H1 (cell line): ENCODE measurements at regions not wholly inside any gene's neighbourhood (a gene's known extent, or its start where the extent isn't known, plus 50 kb on each side); places are given as distances from the start of the nearest gene placed in this dataset.

Source experiments
- CTCF ChIA-PET: fragments of 300-600 bp; sonication (Branson Sonifier 250); formaldehyde crosslinking; loops from one replicate; lab custom pipeline; 2021; ENCODE audit not compliant: partially characterized antibody; lab: Charles Lee
- POLR2A ChIA-PET: fragments of 300-600 bp; sonication (Branson Sonifier 250); formaldehyde crosslinking; loops from one replicate; lab custom pipeline; 2021; ENCODE audit warnings: inconsistent platforms; ENCODE audit not compliant: partially characterized antibody; lab: Charles Lee
- DNase-seq, 2 experiments: peaks; one replicate each; pipeline versions ENCODE4 v3.0.0 to v3.0.0-alpha.2; 2010 to 2022; ENCODE audit warnings: low spot score in 2 of 2, low read depth in 1 of 2, mixed read lengths in 1 of 2
- FAIRE-seq: peaks from 2 replicates; lab custom pipeline; 2011; peaks lifted over from hg19 to GRCh38; lab: Jason Lieb, UNC
- H2AFZ ChIP-seq: 2 replicates; pipeline ENCODE4 v1.8.1; 2012; ENCODE audit warnings: low read length, inconsistent platforms
- H2AK5ac ChIP-seq: 2 replicates; pipeline ENCODE4 v1.6.1; 2013; ENCODE audit warnings: low read depth, low read length
- H2BK120ac ChIP-seq: replicated peaks from 2 replicates; pipeline ENCODE3; 2013; ENCODE audit warnings: low read depth, low read length, inconsistent platforms
- H2BK12ac ChIP-seq: 2 replicates; pipeline ENCODE4 v1.6.1; 2013; ENCODE audit warnings: low read depth, low read length
- H2BK15ac ChIP-seq: 2 replicates; pipeline ENCODE4 v1.6.1; 2013; ENCODE audit warnings: low read length
- H2BK20ac ChIP-seq: 2 replicates; pipeline ENCODE4 v1.6.1; 2013; ENCODE audit warnings: low read length
- H2BK5ac ChIP-seq: 2 replicates; pipeline ENCODE4 v1.6.1; 2013; ENCODE audit warnings: low read depth, low read length
- H3K14ac ChIP-seq: 2 replicates; pipeline ENCODE4 v1.6.1; 2013; ENCODE audit warnings: inconsistent platforms; ENCODE audit not compliant: insufficient read length
- H3K18ac ChIP-seq: 2 replicates; pipeline ENCODE4 v1.6.1; 2013; ENCODE audit warnings: low read length; ENCODE audit errors: extremely low read depth
- H3K23ac ChIP-seq: 2 replicates; pipeline ENCODE4 v1.6.1; 2013; ENCODE audit warnings: inconsistent platforms; ENCODE audit not compliant: insufficient read length
- H3K23me2 ChIP-seq: 2 replicates; pipeline ENCODE4 v1.6.1; 2013; ENCODE audit warnings: low read depth, low read length
- H3K27ac ChIP-seq: 2 replicates; pipeline ENCODE4 v1.6.1; 2011; ENCODE audit warnings: low read depth, low read length, inconsistent platforms
- H3K27me3 ChIP-seq, 4 experiments: replicated peaks in 1 of 4; 1 replicate in 1 of 4; 2 replicates in 3 of 4; pipeline versions ENCODE4 v1.6.1 to v1.8.1; 2011 to 2013; ENCODE audit warnings: low read length in 3 of 4, mild to moderate bottlenecking in 3 of 4, inconsistent platforms in 2 of 4, mixed read lengths in 2 of 4, moderate library complexity in 1 of 4; ENCODE audit not compliant: control insufficient read depth in 3 of 4, insufficient read depth in 3 of 4; ENCODE audit errors: extremely low read depth in 1 of 4
- H3K36me3 ChIP-seq, 4 experiments: 2 replicates each; pipeline versions ENCODE4 v1.6.1 to v1.8.1; 2011 to 2013; ENCODE audit warnings: mild to moderate bottlenecking in 4 of 4, low read length in 3 of 4, moderate library complexity in 2 of 4, control low read depth in 1 of 4, inconsistent platforms in 1 of 4; ENCODE audit not compliant: insufficient read depth in 4 of 4, control insufficient read depth in 2 of 4
- H3K4ac ChIP-seq: replicated peaks from 2 replicates; pipeline ENCODE3; 2013; ENCODE audit warnings: low read length, low read depth, mixed read lengths, inconsistent platforms; ENCODE audit not compliant: insufficient read length
- H3K4me1 ChIP-seq, 4 experiments: replicated peaks in 1 of 4; 1 replicate in 1 of 4; 2 replicates in 3 of 4; pipeline versions ENCODE4 v1.6.1 to v1.8.1; 2011 to 2013; ENCODE audit warnings: low read length in 3 of 4, inconsistent platforms in 2 of 4, mixed read lengths in 1 of 4; ENCODE audit not compliant: insufficient read depth in 4 of 4, control insufficient read depth in 3 of 4
- H3K4me2 ChIP-seq, 2 experiments: 2 replicates each; pipeline versions ENCODE4 v1.6.1 to v1.8.1; 2011 to 2013; ENCODE audit warnings: low read depth in 2 of 2, low read length in 2 of 2, control low read depth in 1 of 2, inconsistent platforms in 1 of 2, mild to moderate bottlenecking in 1 of 2; ENCODE audit not compliant: insufficient read depth in 1 of 2
- H3K4me3 ChIP-seq, 4 experiments: fragments of 200-600, 300-600 bp in 1 of 4; sonication (generic), shearing (Covaris generic), sonication (Bioruptor Twin) in 1 of 4; 2 replicates each; pipeline versions ENCODE4 v1.5.1 to v1.8.1; 2011 to 2016; ENCODE audit warnings: low read length in 4 of 4, low read depth in 3 of 4, control low read depth in 2 of 4, inconsistent platforms in 2 of 4, mild to moderate bottlenecking in 2 of 4, mixed read lengths in 1 of 4, moderate library complexity in 1 of 4; ENCODE audit not compliant: insufficient read depth in 2 of 4; ENCODE audit errors: extremely low read depth in 1 of 4
- H3K56ac ChIP-seq: replicated peaks from 2 replicates; pipeline ENCODE3; 2013; ENCODE audit warnings: low read depth, mild to moderate bottlenecking, mixed read lengths, low read length, inconsistent platforms; ENCODE audit not compliant: insufficient read length
- H3K79me1 ChIP-seq: 2 replicates; pipeline ENCODE4 v1.6.1; 2013; ENCODE audit warnings: low read depth, low read length, control low read depth
- H3K79me2 ChIP-seq, 2 experiments: 2 replicates each; pipeline versions ENCODE4 v1.6.1 to v1.8.1; 2012 to 2013; ENCODE audit warnings: low read length in 2 of 2, mild to moderate bottlenecking in 2 of 2, inconsistent platforms in 1 of 2; ENCODE audit not compliant: insufficient read depth in 2 of 2, control insufficient read depth in 1 of 2
- H3K9ac ChIP-seq, 4 experiments: replicated peaks in 1 of 4; 1 replicate in 1 of 4; 2 replicates in 3 of 4; pipeline versions ENCODE4 v1.6.1 to v1.8.1; 2011 to 2013; ENCODE audit warnings: low read depth in 3 of 4, low read length in 3 of 4, control low read depth in 2 of 4, mild to moderate bottlenecking in 2 of 4, moderate library complexity in 2 of 4, inconsistent platforms in 1 of 4; ENCODE audit errors: extremely low read depth in 1 of 4
- H3K9me3 ChIP-seq, 2 experiments: 2 replicates each; pipeline versions ENCODE4 v1.6.1 to v1.8.1; 2012 to 2013; ENCODE audit warnings: mild to moderate bottlenecking in 2 of 2, moderate library complexity in 2 of 2, control low read depth in 1 of 2, inconsistent platforms in 1 of 2, low read depth in 1 of 2, low read length in 1 of 2, mixed read lengths in 1 of 2; ENCODE audit not compliant: insufficient read depth in 2 of 2
- H4K20me1 ChIP-seq, 2 experiments: replicated peaks in 1 of 2; 2 replicates each; pipeline versions ENCODE3 to v1.8.1; 2011 to 2013; ENCODE audit warnings: inconsistent platforms in 2 of 2, low read length in 2 of 2, mild to moderate bottlenecking in 1 of 2; ENCODE audit not compliant: insufficient read depth in 2 of 2, control insufficient read depth in 1 of 2
- H4K5ac ChIP-seq: 2 replicates; pipeline ENCODE4 v1.6.1; 2013; ENCODE audit warnings: low read length, low read depth, mixed read lengths, inconsistent platforms; ENCODE audit not compliant: insufficient read length
- H4K8ac ChIP-seq: 2 replicates; pipeline ENCODE4 v1.8.0; 2013; ENCODE audit warnings: mild to moderate bottlenecking, moderate library complexity, low read length, inconsistent platforms; ENCODE audit not compliant: insufficient read depth; ENCODE audit errors: extremely low read depth
- H4K91ac ChIP-seq: replicated peaks from 2 replicates; pipeline ENCODE3; 2013; ENCODE audit warnings: low read length, mixed read lengths, inconsistent platforms; ENCODE audit not compliant: insufficient read length
- CHD7 ChIP-seq: fragments of 300-600 bp; sonication (generic); IDR thresholded peaks from 2 replicates; pipeline ENCODE4 v1.7.1; 2012; ENCODE audit warnings: low read length, moderate library complexity, mild to moderate bottlenecking, inconsistent platforms; ENCODE audit not compliant: insufficient replicate concordance
- WGBS, 2 experiments: shearing (Covaris generic) in 1 of 2; methylation state at CpG; one replicate each; pipeline versions ENCODE4 v1.1.6 to v1.1.7; 2013 to 2015; ENCODE audit warnings: low lambda C conversion rate in 2 of 2, mixed read lengths in 2 of 2, inconsistent platforms in 1 of 2, low coverage in 1 of 2, missing lambda C conversion rate in 1 of 2; ENCODE audit not compliant: insufficient replicate concordance in 2 of 2, insufficient coverage in 1 of 2, insufficient read length in 1 of 2; ENCODE audit errors: extremely low coverage in 1 of 2, missing lambda C conversion rate in 1 of 2; 5-methylcytosine and 5-hydroxymethylcytosine counted together

- H4K20me1 ChIP-seq, result no peaks in the 10 kb centered on the region
- no peaks in the 10 kb centered on the region for H3K79me1 ChIP-seq
- H2BK20ac ChIP-seq, result no peak overlapping the region
- CTCF ChIA-PET, result interaction anchor here (0.5 kb wide), 1 partner anchor 500 kb away, joined by 3 read pairs; no protein-coding TSS in a partner anchor
- H3K18ac ChIP-seq, result no peak overlapping the region
- H3K79me2 ChIP-seq, result no peaks in the 10 kb centered on the region
- no peak overlapping the region for H4K5ac ChIP-seq
- H2AK5ac ChIP-seq, result no peak overlapping the region
- H3K14ac ChIP-seq, result no peak overlapping the region
- H4K91ac ChIP-seq, result no peak overlapping the region
- H3K9me3 ChIP-seq, result no peaks in the 10 kb centered on the region
- 0 out of 7 replicates have a peak, but pooled peaks cover 0 to 3% (median 0%) of the 10 kb centered on the region in 4 experiments for H3K4me1 ChIP-seq
- no peak overlapping the region for H3K4ac ChIP-seq
- H2BK5ac ChIP-seq, result no peak overlapping the region
- H2BK120ac ChIP-seq, result no peak overlapping the region
- H3K27me3 ChIP-seq, result no peaks in the 10 kb centered on the region
- no peak overlapping the region for H4K8ac ChIP-seq
- H3K4me3 ChIP-seq, result no peak overlapping the region
- H3K27ac ChIP-seq, result no peak overlapping the region
- no peak overlapping the region for H3K23ac ChIP-seq
- no peak overlapping the region for H3K56ac ChIP-seq
- H3K36me3 ChIP-seq, result no peaks in the 10 kb centered on the region
- WGBS, 2 experiments, result 98% methylated on average over 2 of the region's 2 CpGs; no CpG with 5 or more reads in 1 of the 2 experiments
- no peak overlapping the region for H2BK15ac ChIP-seq
- FAIRE-seq (no peak), DNase-seq (no peak)
- no peaks in the 10 kb centered on the region for H3K23me2 ChIP-seq
- POLR2A ChIA-PET, result no interaction called here
- H3K4me2 ChIP-seq, result no peak overlapping the region
- no peak overlapping the region for H2AFZ ChIP-seq
- no peak overlapping the region for H3K9ac ChIP-seq
- H2BK12ac ChIP-seq, result no peak overlapping the region
- TF ChIP-seq CHD7, result no peak
Observed at GRCh38 chr13:89468081-89468480, 1796.9 kb downstream of the SLITRK5 start.
